GM21576 (cell line): ENCODE measurements at regions not wholly inside any gene's neighbourhood (a gene's known extent, or its start where the extent isn't known, plus 50 kb on each side); places are given as distances from the start of the nearest gene placed in this dataset.

ENCODE experiments used
- ATAC-seq: cut with Tn5 transposase; IDR thresholded peaks from one replicate; pipeline ENCODE4 v1.9.1; 2021; ENCODE audit warnings: mild to moderate bottlenecking, moderate library complexity; ENCODE audit not compliant: unreplicated experiment

DNA sequence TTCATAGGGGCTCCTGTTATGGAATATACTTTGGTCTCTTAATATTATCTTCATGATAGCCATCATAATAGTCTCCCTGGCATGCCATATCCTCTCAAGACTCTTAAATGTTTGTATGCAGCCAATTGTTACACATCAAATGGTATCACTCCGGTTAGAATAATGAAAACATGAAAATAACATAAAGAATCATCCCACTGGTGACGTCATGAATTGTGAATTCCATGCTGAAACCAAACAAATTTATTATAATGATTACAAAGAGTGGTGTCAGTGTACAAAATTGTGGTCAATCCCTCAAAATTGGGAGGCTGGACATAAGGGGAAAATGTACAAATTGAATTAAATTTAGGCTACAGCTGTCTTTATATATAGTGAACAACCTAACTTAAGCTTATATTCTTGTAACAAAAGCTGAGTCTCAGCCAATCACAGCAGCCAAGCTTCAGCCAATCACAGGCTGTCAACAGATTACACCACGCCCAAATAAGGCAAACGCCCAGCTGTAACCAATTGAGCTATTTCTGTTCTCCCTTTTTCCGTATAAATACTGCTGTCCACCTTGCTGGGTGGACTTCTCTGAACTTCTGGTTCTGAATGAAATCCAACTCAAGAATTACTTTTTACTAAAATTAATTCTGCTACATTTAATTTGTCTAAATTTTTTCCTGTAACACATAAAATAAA is 156.1 kb downstream of the CHD9NB start:
- ATAC-seq, result no peak

DNA sequence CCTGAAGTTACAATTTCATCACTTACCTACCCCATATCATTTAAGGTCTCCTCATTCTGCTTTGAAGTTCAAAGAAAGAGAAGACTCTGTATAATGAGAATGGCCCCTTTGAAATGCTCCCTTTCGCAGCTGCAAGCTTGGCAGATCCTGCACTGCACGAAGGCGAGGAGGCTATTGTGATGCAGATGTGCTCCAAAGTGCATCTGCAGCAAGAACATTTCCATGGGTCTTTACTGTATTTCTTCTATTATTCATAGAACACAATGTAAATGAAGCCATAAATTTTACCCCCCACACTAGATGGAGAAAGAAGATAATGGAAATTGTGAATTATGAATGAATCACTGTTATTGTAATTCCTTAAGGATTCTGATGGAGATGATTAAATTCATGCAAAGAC is 178.7 kb downstream of the CHD9NB start:
- no peak for ATAC-seq

DNA sequence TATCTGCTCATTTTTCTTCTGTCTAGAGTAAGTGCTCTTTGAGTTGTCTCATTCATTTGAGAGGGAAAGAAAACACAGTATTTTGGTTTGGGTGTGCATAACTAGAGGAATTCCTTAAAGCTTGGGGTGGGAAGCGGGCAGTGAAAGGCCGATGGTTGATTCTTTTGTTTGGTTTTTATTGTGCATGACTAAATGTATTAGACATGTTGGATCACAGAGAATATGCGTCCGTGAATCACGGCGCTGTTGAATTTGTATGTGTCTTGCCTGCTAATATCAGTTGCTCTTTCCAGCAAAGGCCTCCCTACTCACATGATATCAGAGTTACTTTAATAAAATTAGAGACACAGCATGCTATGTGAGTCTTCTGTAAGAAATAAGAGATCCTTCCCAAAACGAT is 180.0 kb downstream of the CHD9NB start:
- ATAC-seq, result no peak

DNA sequence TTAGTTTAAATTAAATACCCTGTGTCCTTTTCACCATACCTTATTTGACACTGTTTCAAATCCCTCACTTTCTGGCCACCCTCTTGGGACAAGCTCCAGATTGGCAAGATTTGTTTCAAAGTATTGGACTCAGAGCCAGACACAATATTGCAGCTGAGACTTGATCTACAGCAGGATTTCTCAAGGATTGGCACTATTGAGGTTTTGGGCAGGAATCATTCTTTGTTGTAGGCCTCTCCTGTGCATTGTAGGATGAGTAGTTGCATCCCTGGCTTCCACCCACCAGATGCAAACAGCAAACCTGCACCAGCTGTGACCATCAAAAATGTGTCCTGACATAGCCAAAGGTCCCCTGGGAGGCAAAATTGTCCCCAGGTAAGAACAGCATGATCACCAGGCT is 181.2 kb downstream of the CHD9NB start:
- ATAC-seq, result no peak

DNA sequence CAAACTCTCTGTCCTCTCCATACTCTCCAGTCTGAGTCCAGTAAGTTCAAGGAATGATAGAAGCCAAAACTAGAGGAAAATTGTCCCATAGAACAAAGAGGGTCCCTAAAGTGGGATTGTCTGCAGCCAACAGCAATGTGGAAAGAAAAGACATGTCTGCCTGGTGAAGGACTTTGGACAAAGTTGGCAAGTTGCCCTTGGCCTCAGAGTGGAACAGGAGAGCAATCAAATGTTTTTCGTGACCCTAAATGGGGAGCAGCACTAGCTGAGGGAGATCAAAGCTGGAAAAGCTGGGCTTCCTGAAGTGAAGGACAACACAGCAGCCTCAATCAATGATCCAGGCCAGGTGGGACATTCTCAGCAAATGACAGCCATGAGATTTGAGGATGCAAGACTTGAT is 183.5 kb downstream of the CHD9NB start:
- no peak for ATAC-seq

DNA sequence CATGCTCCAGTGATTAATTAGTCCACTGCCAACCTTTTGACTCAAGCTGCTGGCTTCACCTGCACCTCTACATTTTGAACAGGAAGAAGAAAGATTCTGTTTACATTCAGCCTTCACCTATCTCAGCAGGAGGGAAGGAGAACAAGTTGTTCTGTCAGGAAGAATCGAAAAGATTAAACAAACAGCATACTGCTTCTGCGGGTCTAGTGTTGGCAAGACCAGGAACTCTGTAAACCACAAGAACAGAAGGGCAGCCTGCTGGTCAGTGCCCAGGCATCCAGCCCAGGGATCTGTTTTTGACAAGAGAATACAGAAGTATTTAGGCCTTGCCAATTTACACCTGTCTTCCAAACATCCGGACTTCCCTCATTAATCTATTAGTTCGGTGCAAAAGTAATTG is 189.7 kb downstream of the CHD9NB start:
- no peak for ATAC-seq

DNA sequence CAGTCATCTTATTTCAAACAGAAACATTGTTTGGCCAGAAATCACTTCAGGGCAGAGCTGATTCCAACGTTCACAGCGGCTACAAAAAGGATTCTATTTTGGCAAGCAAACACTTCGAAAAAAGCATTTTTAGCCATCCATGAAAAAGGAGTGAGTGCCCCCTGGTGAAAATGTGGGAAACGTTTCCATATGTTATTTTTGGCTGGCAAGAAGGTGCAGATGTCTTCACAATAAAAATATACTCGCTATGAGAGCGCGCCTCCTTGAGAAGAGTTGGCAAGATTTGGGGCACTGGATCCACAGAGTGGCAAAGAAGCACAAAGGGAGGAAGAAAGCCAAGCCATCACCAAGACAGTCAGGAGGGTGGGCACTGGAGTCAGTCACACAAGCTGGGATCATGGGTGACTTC is 191.1 kb downstream of the CHD9NB start:
- no peak for ATAC-seq

DNA sequence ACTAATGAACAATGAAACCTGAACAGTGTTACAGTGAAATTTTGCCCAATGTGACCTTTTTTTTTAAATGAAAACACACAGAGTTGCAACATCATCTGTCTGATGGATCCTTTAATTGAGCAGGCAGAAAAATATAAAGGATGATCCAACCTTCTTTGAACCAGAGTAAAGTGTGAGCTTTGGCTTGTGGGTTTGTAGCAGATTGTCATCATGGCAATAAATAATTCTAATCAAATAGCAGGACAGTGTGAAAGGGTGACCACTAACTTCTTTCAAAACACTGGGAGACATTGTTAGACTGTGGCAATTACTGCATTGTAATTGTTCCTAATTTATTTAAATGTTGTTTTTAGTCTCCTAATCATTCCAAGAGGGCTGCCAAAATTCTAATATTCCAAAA is 197.2 kb downstream of the CHD9NB start:
- ATAC-seq, result no peak

DNA sequence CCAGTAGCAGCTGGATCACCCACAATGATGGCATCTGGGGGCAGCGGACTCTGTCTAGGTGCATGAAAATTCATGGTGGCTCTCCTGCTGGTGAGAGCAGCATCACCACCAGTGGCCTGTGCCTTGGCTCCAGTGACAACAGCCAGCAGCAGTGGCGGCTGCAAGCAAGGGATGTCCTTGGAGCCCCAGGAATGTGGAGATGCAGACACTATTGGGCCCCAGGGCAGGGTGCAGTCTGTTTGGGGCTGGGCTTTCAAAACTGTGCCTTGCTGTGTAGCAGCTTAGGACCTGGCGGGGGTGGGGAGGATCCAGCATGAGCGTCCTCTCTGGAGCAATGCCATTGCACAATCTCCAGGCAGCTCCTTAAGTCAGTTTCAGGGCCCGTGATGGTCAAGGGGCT is 199.7 kb downstream of the CHD9NB start:
- ATAC-seq, result no peak

DNA sequence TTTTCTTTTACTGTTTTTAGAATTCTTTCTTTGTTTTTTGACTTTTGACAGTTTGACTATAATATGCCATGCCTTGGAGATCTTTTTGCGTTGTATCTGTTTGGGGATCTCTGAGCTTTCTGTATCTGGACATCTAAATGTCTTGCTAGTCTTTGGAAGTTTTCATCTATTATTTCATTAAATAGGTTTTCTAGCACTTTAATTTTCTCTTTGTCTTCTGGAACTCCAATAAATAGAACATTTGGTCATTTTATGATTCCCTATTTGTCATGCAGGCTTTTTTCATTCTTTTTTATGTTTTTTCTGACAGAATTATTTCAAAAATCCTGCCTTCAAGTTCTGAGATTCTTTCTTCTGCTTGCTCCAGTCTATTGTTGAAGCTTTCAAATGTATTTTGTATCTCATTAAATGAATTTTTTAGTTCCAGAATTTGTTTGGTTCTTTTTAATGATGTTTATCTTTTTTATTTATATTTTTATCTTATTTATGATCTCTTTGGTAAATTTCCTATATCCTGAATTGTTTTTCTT is 201.4 kb downstream of the CHD9NB start:
- no peak for ATAC-seq

DNA sequence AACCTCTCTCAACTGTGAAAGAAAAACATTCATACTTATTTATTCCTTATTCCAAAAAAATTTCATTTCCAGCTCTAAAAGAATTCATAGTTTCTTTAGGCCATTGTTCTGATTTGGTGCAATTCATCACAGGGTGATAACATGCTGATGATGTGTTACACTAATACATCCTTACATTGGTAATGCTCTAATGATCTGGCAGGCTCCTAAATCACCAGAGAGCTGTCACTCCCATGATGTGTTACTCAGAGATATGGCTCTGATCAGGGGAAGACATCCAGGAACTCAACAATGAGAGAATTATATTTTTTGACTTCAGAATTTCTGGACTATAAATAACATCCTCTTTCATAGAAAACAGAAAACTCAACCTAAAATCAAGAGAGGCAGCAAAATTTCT is 209.3 kb downstream of the CHD9NB start:
- no peak for ATAC-seq

DNA sequence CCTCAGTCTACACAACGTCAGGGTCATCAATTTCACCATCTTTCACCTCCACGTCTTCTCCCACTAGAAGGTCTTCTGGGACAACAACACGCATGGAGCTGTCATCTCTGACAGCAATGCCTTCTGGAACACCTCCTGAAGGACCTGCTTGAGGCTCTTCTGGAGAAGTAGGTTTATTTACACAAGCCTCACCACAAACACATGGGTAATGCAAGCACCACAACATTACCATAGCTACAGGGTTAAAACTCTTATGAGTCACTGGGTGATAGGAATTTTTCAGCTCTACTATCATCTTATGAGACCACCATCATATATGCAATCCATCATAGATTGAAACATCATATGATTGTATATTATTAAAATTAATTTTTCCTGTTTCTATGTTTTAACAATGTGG is 215.4 kb downstream of the CHD9NB start:
- no peak for ATAC-seq

DNA sequence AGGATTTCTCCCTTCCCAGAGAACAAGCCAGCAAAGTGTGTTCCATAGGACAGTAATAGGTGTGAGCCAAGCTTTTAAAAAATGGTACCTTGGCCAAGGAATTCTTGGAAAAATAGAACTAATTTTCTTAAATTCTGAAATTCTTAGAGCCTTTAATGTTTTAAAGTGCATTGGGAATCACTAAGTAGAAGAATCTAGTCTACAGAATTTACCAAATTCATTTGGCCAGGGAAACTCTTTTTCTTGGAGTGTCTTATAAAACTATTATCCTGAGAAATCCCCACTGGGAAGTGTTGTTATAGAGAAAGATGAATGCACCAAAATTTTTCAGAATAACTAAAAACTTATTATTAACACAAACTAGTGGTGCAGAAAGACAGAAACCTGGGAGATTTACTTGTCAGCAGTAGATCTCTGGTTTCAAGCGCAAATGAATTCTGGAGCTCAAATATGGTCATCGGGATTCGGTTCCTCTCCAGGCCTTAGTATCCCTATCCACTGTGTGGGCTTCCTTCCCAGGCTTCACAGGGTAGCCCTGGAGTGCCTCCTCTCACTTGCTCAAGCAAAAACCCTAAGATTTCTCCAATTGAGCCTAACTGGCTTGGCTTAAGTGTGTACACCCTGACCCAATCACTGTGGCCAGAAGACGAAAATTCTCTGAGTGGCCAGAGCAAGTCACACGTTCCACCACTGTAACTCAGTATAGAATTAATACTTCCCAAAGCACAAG is 217.8 kb downstream of the CHD9NB start:
- ATAC-seq, result no peak

DNA sequence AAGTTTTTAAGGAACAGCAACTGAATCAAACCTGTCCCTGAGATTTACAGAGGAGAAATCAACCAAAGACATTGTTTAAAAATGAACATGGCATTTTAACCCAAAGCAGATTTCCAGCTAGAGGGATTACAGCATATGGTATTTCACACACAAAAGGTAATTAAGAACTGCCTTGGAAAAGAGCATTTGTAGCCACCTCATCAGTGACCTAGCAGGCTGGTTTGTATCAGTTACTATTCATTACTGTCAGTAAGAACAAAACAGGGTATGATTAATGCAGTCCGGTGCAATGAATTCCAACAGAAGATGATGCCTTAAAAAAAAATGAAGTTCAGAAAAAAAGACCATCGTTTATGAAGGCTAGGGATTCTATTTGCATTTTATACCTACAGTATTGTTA is 219.9 kb downstream of the CHD9NB start:
- no peak for ATAC-seq

DNA sequence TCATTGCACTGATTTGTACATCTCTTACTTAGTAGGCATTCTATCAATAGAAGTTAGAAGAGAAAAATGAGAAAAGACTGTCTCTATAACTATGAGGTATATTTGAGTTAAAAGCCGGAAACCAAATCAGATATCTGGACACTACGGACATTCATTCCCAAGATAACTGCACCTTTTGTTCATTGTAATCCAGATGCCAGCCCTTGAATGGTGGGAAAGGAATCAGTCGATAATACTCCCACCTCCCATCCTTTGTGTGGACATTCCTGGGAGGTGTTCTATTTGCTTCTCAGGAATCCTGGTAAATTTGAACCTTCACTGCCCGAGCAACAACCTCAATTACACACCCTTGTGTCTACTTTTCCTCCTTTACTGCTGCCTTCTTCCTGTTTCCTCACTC is 225.2 kb downstream of the CHD9NB start:
- ATAC-seq, result no peak

DNA sequence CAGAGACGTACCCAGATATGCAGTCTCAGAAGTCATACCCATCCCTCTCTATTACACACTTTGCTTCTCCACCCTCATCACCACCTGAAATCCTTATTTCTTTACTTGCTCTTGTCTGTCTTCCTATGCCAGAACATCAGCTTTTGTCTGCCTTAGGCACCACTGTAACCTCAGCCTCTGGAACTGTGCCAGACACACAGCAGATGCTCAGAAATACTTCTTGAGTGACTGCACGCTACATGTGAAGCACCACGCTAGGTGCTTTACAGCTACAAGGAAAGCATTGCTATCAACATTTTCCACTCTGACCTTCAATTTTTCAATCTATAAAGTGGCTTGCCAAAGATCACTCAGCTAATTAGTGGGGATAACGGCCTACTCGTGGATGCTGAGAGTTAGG is 226.8 kb downstream of the CHD9NB start:
- ATAC-seq, result no peak

DNA sequence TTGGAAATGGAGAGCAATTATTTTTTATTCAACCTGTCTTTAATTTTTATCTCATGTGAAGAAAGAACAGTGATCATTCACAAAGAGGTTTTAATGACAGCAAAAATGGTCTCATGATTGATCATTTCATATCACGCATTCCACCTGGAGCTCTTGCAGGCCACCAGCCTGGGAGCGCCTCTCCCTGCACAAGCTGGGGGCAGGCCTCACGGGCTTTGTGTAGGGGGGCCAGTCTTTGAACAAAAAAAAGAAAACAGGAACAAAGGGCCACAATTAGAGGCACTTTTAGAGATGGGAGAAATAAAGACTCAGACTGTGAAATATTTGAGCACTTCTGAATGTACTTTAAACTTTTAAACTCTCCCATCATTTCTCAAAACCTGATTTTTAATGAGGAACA is 232.9 kb downstream of the CHD9NB start:
- no peak for ATAC-seq

DNA sequence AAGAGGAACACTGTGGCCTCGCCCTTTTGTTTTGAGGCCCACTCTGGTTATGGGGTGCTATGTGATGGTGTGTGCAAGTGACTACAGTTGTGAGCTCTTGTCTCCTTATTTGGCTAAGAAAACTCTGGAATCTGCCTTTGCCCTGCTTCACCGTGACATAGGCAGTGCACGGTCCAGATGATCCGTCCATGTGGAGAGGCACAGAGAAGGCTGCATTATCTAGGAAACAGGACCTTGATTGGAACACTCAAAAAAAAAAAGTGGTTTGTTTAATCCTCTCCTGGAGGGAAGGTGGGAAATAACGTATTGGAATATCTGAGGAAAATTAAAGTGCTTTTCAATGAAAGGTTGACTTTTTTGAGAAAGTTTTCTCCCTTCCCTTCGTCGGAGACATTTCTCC is 233.3 kb downstream of the CHD9NB start:
- ATAC-seq, result no peak

DNA sequence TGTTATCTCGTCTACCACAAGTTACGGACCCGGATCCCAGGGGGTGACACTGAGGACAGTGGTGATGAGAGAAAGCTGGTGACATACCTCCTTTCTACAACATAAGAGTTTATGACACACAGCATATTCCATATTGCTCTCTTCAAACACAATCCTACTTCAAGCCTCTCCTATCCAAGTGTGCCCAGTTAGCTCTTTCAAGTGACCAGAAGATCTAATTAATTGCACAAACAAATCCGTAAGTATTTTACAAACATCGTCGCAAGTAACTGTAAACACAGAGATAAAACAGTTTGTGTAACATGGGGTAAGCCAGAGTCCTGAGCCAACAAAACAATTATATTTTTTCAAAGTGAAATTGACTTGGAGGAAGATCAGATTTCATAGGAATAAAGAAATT is 235.0 kb downstream of the CHD9NB start:
- ATAC-seq, result no peak

DNA sequence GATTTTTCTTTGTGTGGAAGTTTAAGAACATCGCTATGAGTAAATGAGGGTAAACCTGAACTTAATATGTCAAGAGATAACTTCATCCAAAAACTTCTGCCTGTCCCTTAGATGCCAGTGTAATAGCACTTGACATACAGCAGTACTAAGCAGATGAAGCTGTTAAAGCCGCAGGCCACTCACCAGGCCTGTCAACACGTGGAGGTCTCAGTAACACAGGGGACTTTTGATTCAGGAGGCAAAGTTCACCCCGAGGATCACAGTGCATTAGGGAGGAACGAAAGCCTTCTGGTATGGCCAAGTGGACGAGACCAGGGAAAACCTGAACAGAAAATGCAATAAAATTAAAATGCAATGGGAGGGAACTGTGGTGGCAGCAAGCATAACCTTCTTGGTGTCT is 235.7 kb downstream of the CHD9NB start:
- ATAC-seq, result no peak

DNA sequence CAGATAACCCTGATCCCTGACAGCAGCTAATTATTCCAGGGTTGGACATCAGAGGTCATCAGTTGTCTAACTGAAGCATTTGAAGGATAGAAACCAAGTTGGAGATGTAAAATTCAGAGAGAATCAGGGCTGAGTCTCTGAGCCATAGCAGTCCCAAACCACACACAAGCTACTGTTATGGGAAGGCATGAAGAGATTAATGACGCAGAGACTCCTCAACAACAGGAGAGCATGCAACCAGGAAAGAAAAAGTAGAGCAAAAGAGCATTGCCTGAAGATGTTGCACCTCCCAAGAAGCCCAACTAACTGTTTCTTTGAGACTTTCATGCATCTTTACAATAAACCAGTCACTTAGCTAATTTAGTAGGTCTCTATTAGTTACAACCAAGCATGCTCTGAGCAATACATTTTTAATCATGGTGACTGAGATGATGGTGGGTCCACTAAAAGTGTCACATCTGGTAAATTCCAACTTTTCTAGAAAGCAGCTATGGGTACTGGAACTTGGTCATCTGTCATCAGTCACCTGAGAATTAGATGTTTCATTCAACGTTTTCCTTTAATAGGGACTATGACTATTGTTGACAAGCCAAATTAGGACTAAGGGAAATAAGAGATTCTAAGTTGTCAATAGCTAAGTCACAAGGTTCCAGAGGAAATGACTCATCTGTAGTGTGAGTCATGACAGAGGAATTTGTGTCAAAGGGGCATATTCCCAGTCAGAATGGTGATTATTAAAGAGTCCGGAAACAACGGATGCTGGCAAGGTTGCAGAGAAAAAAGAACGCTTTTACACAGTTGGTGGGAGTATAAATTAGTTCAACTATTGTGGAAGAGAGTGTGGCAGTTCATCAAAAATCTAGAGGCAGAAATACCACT is 239.8 kb downstream of the CHD9NB start:
- ATAC-seq, result no peak
